Choroid plexus epithelial cell (primary cell): ENCODE measurements at regions not wholly inside any gene's neighbourhood (a gene's known extent, or its start where the extent isn't known, plus 50 kb on each side); places are given as distances from the start of the nearest gene placed in this dataset.

Experiments used
- DNase-seq: peaks from one replicate; pipeline ENCODE4 v3.0.0-alpha.2; 2010; ENCODE audit warnings: low read depth
- H3K4me3 ChIP-seq: 2 replicates; pipeline ENCODE4 v1.5.1; 2011; ENCODE audit warnings: low read depth, mild to moderate bottlenecking, control low read depth, low read length, moderate library complexity
- CTCF ChIP-seq: conservative IDR thresholded peaks from 2 replicates; pipeline ENCODE4 v1.5.1; 2011; ENCODE audit warnings: low read depth, mild to moderate bottlenecking, control low read depth, inconsistent platforms, low read length, moderate library complexity

- TF ChIP-seq CTCF = no peak
These were observed 232.9 kb upstream of the B3GALT2 start for GRCh38 chr1:193419295-193419694.

DNA sequence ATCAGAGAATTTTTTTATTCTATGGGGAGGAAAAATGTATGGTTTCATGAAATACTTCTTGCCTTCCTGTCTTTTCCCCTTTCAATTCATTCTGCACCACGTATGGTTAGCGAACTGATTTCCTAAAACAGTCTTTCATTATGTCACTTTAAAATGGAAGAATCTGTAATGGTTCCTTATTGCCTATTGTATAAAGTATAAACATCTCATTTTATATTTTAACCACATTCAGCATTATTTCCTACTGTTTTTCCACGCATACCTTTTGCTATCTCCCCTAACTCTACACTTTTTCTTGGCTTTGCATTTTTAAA lies 232.3 kb upstream of the B3GALT2 start:
- H3K4me3 ChIP-seq = no peak overlapping the region
- TF ChIP-seq CTCF = no peak

More at GRCh38 chr1:193419295-193419694, 232.9 kb upstream of the B3GALT2 start:
- no peak overlapping the region for H3K4me3 ChIP-seq
- no peak for DNase-seq

GRCh38 chr1:193417945-193418744 lies 231.7 kb upstream of the B3GALT2 start:
- peak overlapping the region; percentile 15 for H3K4me3 ChIP-seq
- no peak for TF ChIP-seq CTCF
- peak; percentile 72 for DNase-seq

More for the DNA sequence above, 232.3 kb upstream of the B3GALT2 start:
- DNase-seq = no peak

DNA sequence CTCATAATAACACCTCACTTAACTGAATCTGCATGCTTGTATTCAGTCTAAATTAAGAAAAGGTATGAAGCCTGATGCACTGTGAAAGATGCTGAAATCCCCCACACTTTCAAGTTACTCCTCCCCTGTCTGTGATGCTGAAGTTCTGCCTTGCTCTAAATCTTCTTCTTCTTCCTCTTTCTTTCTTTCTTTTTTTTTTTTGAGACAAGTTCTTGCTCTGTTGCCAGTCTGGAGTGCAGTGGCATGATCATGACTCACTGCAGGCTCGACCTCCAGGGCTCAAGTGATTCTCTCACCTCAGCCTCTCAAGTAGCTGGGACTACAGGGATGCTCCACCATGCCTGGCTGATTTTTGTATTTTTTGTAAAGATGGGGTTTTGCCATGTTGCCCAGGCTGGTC lies 231.0 kb upstream of the B3GALT2 start:
- DNase-seq = peak; percentile 64
- TF ChIP-seq CTCF = no peak
- no peak overlapping the region for H3K4me3 ChIP-seq

DNA sequence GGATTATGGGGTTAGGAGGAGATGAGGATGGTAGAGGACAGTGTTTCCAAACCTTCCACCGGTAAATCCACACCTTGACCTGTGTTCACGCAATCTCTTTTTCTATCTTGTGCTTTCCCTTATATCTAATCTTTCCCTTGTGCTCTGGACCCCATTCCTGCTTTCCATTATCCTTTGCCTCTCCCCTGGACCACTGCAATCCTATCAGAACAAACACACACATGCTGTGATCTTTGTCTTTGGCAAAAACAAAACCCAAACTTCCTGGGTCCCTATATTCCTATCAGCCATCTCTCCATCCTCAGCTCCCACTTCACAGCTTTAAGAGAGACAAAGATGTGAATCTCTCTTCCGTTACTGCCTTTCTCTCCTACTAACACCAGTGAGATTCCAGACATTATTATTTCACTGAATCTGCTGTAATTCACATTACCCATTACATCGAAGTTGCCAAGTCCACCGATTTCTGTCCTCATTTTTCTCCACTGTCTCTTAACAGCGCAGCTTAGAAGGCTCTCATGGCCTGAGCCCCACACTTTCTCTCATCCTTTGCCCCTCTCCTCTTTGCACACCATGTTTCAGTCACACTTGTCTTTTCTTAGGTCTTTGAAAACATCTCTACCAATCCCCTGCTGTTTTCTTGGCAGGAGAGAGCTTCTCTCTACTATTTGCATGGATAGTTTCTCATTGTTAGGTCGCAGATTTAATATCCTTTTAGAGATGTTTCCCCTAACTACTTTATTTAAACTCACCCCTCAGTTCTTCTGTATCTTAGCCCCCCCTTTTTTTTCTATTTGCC lies 230.0 kb upstream of the B3GALT2 start:
- TF ChIP-seq CTCF = no peak
- peak; percentile 28 for DNase-seq
- no peak overlapping the region for H3K4me3 ChIP-seq

GRCh38 chr1:193415256-193415655 lies 228.8 kb upstream of the B3GALT2 start:
- TF ChIP-seq CTCF = no peak
- no peak overlapping the region for H3K4me3 ChIP-seq
- DNase-seq = no peak
